Hippocampal formation (tissue), 2 donors: ENCODE measurements at regions not wholly inside any gene's neighbourhood (a gene's known extent, or its start where the extent isn't known, plus 50 kb on each side); places are given as distances from the start of the nearest gene placed in this dataset.

Source experiments
- DNase-seq, 2 donors: peaks; one replicate each; lab custom pipeline; 2025; lab: John Stamatoyannopoulos, UW

- no peak for DNase-seq
Measured at GRCh38 chr20:58162986-58163385, 65.5 kb downstream of the ANKRD60 start.

DNA sequence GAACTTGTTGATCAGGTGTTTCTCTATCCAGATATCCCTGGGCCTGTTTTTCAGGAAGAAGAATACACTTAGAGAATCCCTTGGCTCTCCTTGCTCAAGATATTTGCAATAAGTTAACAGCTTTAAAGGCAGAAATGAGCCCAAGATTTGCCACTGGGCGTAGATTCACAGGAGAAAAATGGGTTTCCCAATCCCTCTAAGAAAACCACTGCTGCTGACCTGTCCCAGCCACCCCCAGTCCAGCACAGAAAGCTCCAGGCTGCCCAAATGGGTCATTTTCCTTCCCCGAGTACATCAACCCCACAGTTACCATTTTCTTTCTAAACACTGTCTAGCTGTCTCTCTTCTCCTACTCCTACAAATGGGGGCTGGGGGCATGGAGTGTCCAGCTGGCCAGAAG lies 67.3 kb downstream of the ANKRD60 start:
- DNase-seq, result no peak

DNA sequence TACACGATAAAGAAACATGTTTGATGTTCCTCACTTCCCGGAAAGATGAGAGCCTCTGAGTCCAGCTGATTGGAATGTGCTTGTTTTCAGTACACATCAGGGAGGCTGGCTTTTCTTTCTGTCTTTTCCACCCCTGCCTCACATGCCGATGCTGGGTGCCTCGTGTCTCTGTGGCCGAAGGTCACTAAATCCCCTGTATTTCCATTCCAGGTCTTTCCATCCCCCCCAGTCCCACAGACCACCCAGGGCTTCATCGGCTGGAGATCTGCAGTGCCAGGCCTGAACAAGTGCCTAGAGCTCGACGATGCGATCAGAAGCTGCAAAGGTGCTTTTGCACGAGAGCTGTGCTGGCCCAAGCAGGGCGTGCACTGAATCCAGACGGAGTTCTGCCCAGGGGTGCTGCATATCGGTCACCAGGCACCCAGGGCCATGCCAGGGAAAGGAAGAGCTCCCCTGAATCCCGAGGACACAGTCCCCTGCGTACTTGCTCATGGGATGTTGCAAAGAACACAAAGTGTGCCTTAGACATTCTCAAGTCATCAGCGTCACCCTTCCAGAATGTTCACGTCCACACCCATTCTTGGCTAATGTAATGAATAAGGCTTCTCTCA lies 67.9 kb downstream of the ANKRD60 start:
- DNase-seq, result no peak

DNA sequence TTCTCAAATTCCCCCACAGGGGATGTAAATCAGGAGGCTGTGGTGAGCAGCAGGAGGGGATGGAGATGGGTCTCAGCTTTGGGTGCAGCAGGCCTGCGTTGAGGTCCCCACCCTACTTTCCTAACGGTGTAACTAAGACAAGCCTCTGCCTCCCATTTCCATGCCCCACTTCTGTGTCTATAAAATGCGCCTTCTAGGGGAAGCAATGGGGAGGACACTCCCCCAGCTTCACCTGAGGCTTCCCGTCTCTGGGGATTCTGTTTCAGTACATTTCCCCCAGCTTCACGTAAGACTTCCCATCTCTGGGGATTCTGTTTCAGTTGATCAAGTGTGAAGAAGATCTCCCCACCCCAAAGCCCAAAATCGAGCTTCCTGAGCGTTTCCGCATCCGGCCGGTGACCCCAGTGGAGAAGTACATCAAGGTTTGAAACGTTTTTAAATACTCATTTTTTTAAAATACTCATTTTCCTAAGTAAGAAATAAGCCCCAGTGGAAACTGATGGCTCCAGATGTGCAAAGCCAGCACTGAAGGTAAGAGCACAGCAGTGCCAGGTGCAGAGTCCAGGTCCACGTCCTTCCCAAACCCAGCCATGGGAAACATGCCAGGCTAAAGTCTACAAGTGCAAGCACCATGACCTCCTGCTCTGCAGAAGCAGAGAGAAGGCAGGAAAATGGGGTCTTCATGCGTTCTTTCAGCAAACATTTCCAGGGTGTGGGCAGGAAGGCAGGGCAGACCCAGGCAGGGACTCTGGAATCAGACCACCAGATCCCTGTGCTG lies 73.1 kb downstream of the ANKRD60 start:
- DNase-seq, result no peak

DNA sequence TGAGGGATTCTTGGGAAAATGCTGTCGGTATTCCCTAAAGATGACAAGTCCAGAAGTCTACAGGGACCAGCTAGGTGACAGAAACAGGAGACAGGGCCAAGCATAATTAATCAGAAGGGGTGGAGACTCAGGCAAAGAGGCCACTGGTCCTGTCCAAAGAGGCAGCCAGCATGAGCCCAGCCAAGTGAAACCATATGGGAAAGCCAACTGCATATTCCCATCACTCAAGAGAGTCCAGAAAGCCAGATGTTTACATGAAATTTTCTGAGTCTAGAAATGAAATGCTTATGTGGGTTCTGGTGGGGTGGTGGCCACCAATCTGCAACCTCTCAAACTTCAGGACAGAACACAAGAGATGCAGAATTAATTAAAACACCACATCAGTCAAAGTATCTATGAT lies 74.3 kb downstream of the ANKRD60 start:
- no peak for DNase-seq

DNA sequence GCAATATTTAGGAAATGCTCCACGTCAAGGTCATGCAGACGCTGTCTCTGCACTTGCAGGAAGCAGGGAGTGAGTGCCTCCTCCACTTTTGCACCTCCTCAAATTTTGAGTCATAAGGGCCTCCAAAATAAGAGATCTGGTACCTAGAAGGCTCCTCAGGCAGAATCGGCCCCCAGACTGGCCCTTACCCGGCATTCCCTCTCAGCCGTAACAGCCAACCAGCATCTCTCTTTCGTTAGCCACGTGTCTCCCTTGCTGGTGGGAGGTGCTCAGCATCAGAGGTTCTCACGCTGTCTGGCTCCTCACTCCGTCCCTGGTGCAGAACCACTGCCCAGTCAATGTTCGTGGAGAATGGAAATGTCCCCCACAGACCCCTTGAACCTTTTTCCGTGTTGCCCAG lies 75.3 kb downstream of the ANKRD60 start:
- no peak for DNase-seq

GRCh38 chr20:58150772-58151171 lies 77.7 kb downstream of the ANKRD60 start:
- DNase-seq, result no peak

GRCh38 chr20:58149437-58150091 lies 78.9 kb downstream of the ANKRD60 start:
- no peak for DNase-seq

DNA sequence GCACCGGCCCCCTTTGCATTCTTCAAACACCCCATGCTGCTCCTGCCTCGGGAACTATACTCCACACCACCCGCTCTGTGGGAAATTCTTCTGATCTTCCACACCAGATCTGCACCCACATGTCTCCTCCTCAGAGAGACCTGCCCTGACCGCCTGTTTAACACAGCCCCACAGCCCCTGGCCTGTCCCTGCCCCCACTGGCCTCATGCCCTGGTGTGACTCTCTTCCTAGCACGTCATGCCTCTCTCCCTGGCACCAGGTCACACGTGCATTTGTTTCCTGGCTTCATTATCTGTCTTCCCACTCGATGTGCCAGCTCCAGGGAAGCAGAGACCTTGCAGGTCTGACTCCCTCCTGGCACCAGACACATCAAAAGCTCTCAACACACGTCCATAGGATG lies 79.6 kb downstream of the ANKRD60 start:
- DNase-seq, result no peak

DNA sequence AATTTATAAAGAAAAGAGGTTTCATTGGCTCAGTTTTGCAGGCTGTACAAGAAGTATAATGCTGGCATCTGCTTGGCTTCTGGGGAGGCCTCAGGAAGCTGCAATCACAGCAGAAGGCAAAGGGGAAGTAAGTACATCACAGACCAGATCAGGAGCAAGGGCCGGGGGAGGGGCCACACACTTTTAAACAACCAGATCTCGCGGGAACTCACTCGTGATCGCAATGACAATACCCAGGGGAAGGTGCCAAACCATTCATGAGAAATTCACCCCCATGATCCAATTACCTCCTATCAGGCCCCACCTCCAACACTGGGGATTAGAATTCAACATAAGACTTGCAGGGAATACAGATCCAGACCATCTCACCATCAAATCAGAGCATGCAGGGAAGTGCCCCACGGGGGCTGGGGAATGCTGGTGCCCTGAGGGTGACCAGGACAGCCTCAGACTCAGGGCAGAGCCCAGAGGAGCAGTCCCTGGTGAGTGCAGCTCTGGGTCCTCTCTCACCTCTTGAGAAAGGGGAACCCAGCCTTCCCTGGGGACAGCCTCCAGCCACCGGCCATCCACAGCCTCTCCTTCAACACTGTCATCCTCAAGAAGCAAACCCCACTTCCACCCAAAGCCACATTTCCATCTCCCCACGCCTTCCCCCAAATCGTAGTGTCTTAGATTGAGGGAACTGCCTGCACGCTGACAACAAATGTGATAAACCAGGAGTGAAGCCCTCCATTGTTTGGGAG lies 80.7 kb downstream of the ANKRD60 start:
- DNase-seq, result no peak

DNA sequence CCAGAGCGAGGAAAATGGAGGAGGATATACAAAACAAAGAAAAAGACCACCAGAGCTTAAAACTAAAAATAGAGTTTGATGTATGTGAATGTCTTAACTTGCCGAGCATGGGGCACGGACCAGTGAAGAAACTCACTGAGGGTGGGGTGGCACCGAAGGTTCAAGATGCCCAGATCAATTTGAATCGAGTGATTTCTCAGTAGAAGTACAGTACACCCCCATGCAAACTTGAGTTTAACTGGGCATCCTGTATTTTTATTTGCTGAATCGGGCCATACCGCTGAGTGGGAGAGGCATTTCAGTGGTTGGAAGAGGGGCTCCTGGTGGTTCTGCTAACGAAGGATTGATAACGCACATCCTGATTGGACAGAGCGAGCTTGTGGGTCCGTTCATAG lies 81.7 kb downstream of the ANKRD60 start:
- DNase-seq, result no peak

- DNase-seq, result no peak
Measured at GRCh38 chr20:58146081-58146745, 82.2 kb downstream of the ANKRD60 start.

DNA sequence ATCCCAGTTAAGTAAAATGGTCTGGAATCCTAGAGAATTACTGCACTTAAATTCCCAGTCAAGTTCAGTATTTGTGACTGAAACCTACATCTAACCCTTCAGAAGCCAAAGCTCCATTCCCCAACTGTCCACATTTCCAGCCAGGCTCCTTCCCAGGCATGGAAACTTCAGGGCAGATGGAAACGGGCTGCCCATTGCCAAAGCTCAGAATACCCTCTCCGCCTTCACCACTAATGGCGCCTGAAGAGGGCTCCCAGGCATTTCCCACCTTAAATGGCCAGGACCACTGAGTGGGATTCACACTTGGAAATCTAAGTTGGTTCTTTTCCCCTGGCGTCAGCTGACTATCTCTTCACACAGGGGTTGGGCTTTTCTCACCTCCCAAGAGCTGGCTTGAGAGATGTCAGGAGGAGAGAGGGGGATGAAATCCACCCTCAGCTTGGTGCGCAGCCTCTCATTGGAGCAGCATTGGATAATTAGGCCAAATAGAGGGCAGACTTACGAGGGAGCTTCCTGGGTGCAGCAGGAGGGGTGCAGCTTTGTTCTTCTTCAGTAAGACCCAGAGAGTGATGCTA lies 82.9 kb downstream of the ANKRD60 start:
- DNase-seq, result no peak

DNA sequence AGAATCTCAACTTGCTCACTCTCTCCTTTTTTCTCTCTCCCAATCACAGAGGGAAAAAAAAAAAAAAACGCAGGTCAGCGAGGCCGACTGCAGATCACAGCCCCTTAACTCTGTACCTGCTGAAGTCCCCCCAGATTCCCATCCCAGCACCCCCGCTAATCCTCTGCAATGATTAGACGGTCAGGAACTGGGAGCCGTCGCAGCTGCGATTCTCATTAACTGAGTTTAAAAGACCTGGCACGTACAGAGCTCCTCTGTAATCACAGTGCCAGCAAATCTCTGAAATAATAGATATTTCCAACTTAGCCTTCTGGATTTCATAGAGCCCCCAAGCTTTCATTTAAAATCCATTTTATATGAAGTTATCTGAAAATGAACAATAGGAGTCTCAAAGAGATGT lies 84.4 kb downstream of the ANKRD60 start:
- no peak for DNase-seq

DNA sequence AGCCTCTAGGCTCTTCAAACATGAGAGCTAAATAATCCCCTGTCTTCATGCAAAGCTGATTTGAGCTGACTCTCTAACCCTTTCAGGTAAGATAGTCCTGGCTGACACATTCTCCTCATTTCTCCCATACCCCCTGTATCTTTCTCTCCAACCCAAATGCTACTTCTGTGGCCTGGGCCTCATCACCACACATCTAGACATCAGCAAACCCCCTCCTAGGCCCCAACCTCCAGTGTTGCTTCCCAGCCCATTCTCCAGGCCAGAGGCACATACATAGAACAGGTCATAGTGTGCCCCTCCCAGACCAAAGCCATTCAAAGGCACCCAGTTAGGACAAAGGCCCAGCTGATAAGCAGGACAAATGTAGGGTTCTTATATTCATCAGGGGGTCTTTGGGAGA lies 84.9 kb downstream of the ANKRD60 start:
- DNase-seq, result no peak

DNA sequence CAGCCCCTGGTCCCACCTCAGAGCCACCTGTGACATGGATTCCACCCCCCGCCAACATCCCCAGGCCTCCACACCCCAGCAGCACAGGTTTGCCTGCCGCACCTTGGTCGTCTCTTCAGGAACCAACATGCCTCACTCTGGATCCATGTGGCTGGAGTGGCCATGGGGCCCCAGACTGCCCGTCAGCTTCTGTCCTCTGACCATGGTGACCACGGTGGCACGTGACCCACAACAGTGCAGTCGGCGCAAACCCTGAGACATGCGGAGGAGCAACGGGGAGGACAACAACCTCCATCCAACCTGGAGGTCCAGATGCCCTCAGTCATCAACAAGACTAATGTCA lies 85.6 kb downstream of the ANKRD60 start:
- DNase-seq, result no peak

GRCh38 chr20:58141971-58142842 lies 86.2 kb downstream of the ANKRD60 start:
- DNase-seq, result no peak

DNA sequence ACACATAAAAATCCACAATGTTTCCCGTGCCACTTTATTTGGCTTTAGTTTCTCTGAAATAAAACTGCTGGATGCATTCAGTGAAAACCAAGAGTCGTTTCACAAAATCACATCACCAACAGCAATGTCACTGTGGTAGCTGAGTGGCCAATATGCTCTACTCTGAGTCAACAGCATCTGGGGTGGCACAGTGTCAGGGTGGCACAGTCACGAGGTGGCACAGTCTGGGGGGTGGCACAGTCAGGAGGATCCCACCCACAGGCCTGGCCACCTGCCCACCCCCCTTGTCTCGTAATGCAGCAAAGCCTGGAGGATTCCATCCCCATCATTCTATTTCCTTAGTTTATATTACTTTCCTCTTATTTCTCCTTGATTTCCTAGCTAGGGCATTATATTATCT lies 87.0 kb downstream of the ANKRD60 start:
- DNase-seq, result no peak

DNA sequence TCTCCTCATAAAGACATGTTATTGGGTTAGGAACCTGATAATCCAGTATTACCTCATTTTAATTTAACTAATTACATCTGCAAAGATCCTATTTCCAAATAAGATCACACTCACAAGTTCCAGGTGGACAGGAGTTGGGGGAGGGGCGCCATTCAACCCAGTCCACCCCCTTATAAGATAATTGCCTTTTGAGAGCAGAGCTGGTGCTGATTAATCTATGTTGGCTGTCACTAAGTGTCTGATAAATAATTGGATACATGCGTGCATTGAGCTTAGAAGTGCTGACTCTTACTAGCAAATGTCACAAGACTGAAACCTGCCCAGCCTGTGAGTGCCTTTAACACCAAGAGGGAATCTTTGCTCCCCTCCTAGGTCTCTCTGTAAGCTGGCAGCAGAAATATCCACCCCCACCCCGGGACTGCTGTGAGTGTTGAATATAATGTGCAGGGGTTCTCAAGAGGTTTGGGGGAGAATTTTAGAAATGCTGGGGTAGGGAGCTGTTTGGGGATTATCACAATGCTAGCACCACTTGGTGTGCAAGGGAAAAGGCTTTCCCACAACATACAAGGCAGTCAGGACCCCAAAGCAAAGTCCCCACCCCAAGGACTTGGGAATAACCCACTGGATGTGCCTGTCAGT lies 87.5 kb downstream of the ANKRD60 start:
- DNase-seq, result no peak
